ENCODE measurements at regions not wholly inside any gene's neighbourhood (a gene's known extent, or its start where the extent isn't known, plus 50 kb on each side); places are given as distances from the start of the nearest gene placed in this dataset.

GRCh38 chr3:150222691-150223489, 185.2 kb upstream of the TSC22D2 start:
- no peak overlapping the region for H3K9ac ChIP-seq (ENCODE audit: extremely low read depth, insufficient read length, low read length)
- H3K4me3 Mint-ChIP-seq: no peak overlapping the region
- H3K27me3 Mint-ChIP-seq (ENCODE audit: low read depth): peaks cover 28% of the 10 kb centered on the region
- H3K79me1 ChIP-seq (ENCODE audit: insufficient read depth, low read depth, low read length, poor library complexity, severe bottlenecking): no peaks in the 10 kb centered on the region
- H2BK12ac ChIP-seq (ENCODE audit: insufficient read length, low read depth, low read length): no peak overlapping the region
- H4K20me1 ChIP-seq (ENCODE audit: control insufficient read depth, insufficient read depth, insufficient read length): no peaks in the 10 kb centered on the region
- no peak overlapping the region for H3K4ac ChIP-seq (ENCODE audit: low read depth, low read length)
- H3K79me2 ChIP-seq (ENCODE audit: insufficient read depth, low read length): no peaks in the 10 kb centered on the region
- H4K5ac ChIP-seq (ENCODE audit: insufficient read length, low read depth, low read length): no peak overlapping the region
- peaks cover 37 to 38% of the 10 kb centered on the region in 2 experiments for H3K4me1 Mint-ChIP-seq
- no peak overlapping the region for H3K14ac ChIP-seq (ENCODE audit: insufficient read depth, low read length)
- no peak overlapping the region for H4K91ac ChIP-seq (ENCODE audit: insufficient read length, low read depth, low read length)
- no peak for TF ChIP-seq CTCF (conservative IDR thresholded peaks at IDR 0.05)
- H4K8ac ChIP-seq (replicated peaks; ENCODE audit: insufficient read length, low read depth, low read length): no peak overlapping the region
- no peak overlapping the region for H3K23ac ChIP-seq (ENCODE audit: insufficient read length, low read depth, low read length)
- DNase-seq: no peak
- H2BK120ac ChIP-seq (ENCODE audit: low read depth, low read length, poor library complexity, severe bottlenecking): no peak overlapping the region
- H2AFZ ChIP-seq (ENCODE audit: low read length): no peak overlapping the region
- H3K36me3 Mint-ChIP-seq (ENCODE audit: insufficient read depth in 1 of 3, low read depth in 3 of 3): peaks cover 0 to 3% (median under 1%) of the 10 kb centered on the region in 3 experiments; a peak in 2 of 7 replicates
- H3K18ac ChIP-seq (ENCODE audit: insufficient read length, low read depth, low read length): no peak overlapping the region
- no peak overlapping the region for H2BK20ac ChIP-seq (ENCODE audit: low read depth, low read length, poor library complexity, severe bottlenecking)
- H2BK15ac ChIP-seq (ENCODE audit: low read depth, low read length): no peak overlapping the region
- no peak overlapping the region for H2BK5ac ChIP-seq (ENCODE audit: insufficient read length, low read length)
- H3K27ac Mint-ChIP-seq: no peak overlapping the region
- WGBS (ENCODE audit: extremely low coverage, insufficient read length, low lambda C conversion rate): no CpG with 5 or more reads among the region's 10 CpGs
- peaks cover 2% of the 10 kb centered on the region; the same call in 1 of the 2 replicates for H3K27me3 ChIP-seq (ENCODE audit: insufficient read depth, low read length)
- H3K4me2 ChIP-seq (ENCODE audit: insufficient read depth, insufficient read length, low read length): no peak overlapping the region
- no peak overlapping the region for H2AK5ac ChIP-seq (ENCODE audit: insufficient read length, low read length)
- no peak overlapping the region for H3K27ac ChIP-seq (ENCODE audit: insufficient read length, low read depth, low read length)
- no peaks in the 10 kb centered on the region for H3K9me3 ChIP-seq (ENCODE audit: control insufficient read depth, low read depth, low read length)
- peaks cover 4% of the 10 kb centered on the region in 2 experiments; a peak in 3 of 5 replicates for H3K9me3 Mint-ChIP-seq
- H3K23me2 ChIP-seq (ENCODE audit: insufficient read length, low read depth, low read length, poor library complexity, severe bottlenecking): peaks cover 7% of the 10 kb centered on the region
- no peak overlapping the region for H3T11ph ChIP-seq (ENCODE audit: low read length)
- H3K4me1 ChIP-seq (ENCODE audit: insufficient read depth, low read length): peaks cover 12% of the 10 kb centered on the region; the same call in 1 of the 2 replicates
- no peak overlapping the region for H3K56ac ChIP-seq (ENCODE audit: insufficient read length, low read depth, low read length)
